GM12878 (cell line): ENCODE measurements at regions not wholly inside any gene's neighbourhood (a gene's known extent, or its start where the extent isn't known, plus 50 kb on each side); places are given as distances from the start of the nearest gene placed in this dataset.

ENCODE experiments used
- ATAC-seq: fragments of 200-7000 bp; cut with Tn5 transposase; 3 replicates; pipeline ENCODE4 v1.9.1; 2020; ENCODE audit warnings: mild to moderate bottlenecking, moderate library complexity
- BruUV-seq: library from RNA; stranded (reverse); fragments of 400-500 nt; replicated peaks from 2 replicates; lab custom pipeline; 2021; lab: Mats Ljungman, UMichigan
- CTCF ChIA-PET: fragments of 300-600 bp; sonication (Branson Sonifier 250); formaldehyde crosslinking; extraction: SDS; loops from one replicate; lab custom pipeline; 2021; ENCODE audit warnings: inconsistent platforms; lab: Yijun Ruan, JAX
- POLR2A ChIA-PET: fragments of 350-600 bp; formaldehyde crosslinking; extraction: SDS; loops from one replicate; lab custom pipeline; 2021; ENCODE audit warnings: inconsistent platforms; lab: Charles Lee
- RAD21 ChIA-PET: fragments of 300-600 bp; sonication (Branson Sonifier 250); formaldehyde crosslinking; loops from one replicate; lab custom pipeline; 2023; ENCODE audit warnings: antibody characterized with exemption; ENCODE audit not compliant: unreplicated experiment; lab: Charles Lee
- SMC1A ChIA-PET: fragments of 300-600 bp; sonication (Branson Sonifier 250); formaldehyde crosslinking; loops from one replicate; lab custom pipeline; 2023; ENCODE audit not compliant: unreplicated experiment, uncharacterized antibody; lab: Charles Lee
- DNase-seq: peaks from one replicate; pipeline ENCODE4 v3.0.0-alpha.2; 2011; ENCODE audit warnings: low read depth, low spot score
- FAIRE-seq: peaks from 3 replicates; lab custom pipeline; 2011; peaks lifted over from hg19 to GRCh38; lab: Jason Lieb, UNC
- H2AFZ ChIP-seq: 2 replicates; pipeline ENCODE4 v1.6.0; 2011; ENCODE audit warnings: low read depth, low read length, control low read depth; ENCODE audit not compliant: control insufficient read depth
- H3K27ac ChIP-seq: 2 replicates; pipeline ENCODE4 v1.5.1; 2011; ENCODE audit warnings: control low read depth; ENCODE audit not compliant: control insufficient read depth, insufficient read depth
- H3K27me3 ChIP-seq, 2 experiments: replicated peaks in 1 of 2; 2 replicates each; pipeline versions ENCODE4 v1.6.0 to v1.6.1; 2011; ENCODE audit warnings: low read length in 1 of 2; ENCODE audit not compliant: control insufficient read depth in 2 of 2, insufficient read depth in 2 of 2
- H3K36me3 ChIP-seq, 2 experiments: 2 replicates each; pipeline ENCODE4 v1.5.1; 2011; ENCODE audit warnings: low read length in 1 of 2; ENCODE audit not compliant: control insufficient read depth in 2 of 2, insufficient read depth in 2 of 2
- H3K4me1 ChIP-seq: 2 replicates; pipeline ENCODE4 v1.6.1; 2011; ENCODE audit warnings: mild to moderate bottlenecking, low read length, moderate library complexity, mixed read lengths; ENCODE audit not compliant: control insufficient read depth, insufficient read depth
- H3K4me2 ChIP-seq: 2 replicates; pipeline ENCODE4 v1.6.0; 2011; ENCODE audit warnings: control low read depth; ENCODE audit not compliant: control insufficient read depth, insufficient read depth
- H3K4me3 ChIP-seq: fragments of 200-600 bp; sonication (generic); 2 replicates; pipeline ENCODE4 v1.5.1; 2016
- H3K79me2 ChIP-seq: 2 replicates; pipeline ENCODE4 v1.6.0; 2011; ENCODE audit warnings: low read length; ENCODE audit not compliant: control insufficient read depth, insufficient read depth
- H3K9ac ChIP-seq: 2 replicates; pipeline ENCODE4 v1.8.0; 2011; ENCODE audit warnings: low read length, control low read depth, mixed read lengths; ENCODE audit not compliant: control insufficient read depth, insufficient read depth
- H3K9me3 ChIP-seq: replicated peaks from 3 replicates; pipeline ENCODE4 v1.5.1; 2011; ENCODE audit warnings: mild to moderate bottlenecking, low read length; ENCODE audit not compliant: control insufficient read depth, insufficient read depth
- H4K20me1 ChIP-seq: 2 replicates; pipeline ENCODE4 v1.6.0; 2011; ENCODE audit not compliant: control insufficient read depth, insufficient read depth
- ATF7 ChIP-seq: fragments of 450-650 bp; IDR thresholded peaks from 2 replicates; pipeline ENCODE4 v1.6.1; 2016; ENCODE audit warnings: low read depth, mild to moderate bottlenecking
- BACH1 ChIP-seq: fragments of 450-650 bp; IDR thresholded peaks from 2 replicates; pipeline ENCODE4 v1.6.1; 2017; ENCODE audit warnings: mild to moderate bottlenecking, borderline replicate concordance
- CEBPB ChIP-seq, 2 experiments: fragments of 150-350 bp in 1 of 2; IDR thresholded peaks; 2 replicates each; pipeline ENCODE4 v1.6.1; 2012 to 2014; ENCODE audit warnings: low read depth in 2 of 2, low read length in 2 of 2, borderline replicate concordance in 1 of 2, inconsistent platforms in 1 of 2
- CHD4 ChIP-seq: fragments of 200-600 bp; sonication (generic); IDR thresholded peaks from 2 replicates; pipeline ENCODE4 v1.6.1; 2016; ENCODE audit warnings: mild to moderate bottlenecking
- DPF2 ChIP-seq: fragments of 450-650 bp; IDR thresholded peaks from 2 replicates; pipeline ENCODE4 v1.6.1; 2017; ENCODE audit warnings: mild to moderate bottlenecking
- EP300 ChIP-seq, 2 experiments: fragments of 150-350 bp in 1 of 2; IDR thresholded peaks; 2 replicates each; pipeline ENCODE4 v1.6.1; 2011 to 2012; ENCODE audit warnings: low read depth in 2 of 2, low read length in 2 of 2, borderline replicate concordance in 1 of 2, improper control_type of control experiment in 1 of 2, inconsistent platforms in 1 of 2; ENCODE audit not compliant: control insufficient read depth in 1 of 2
- ESRRA ChIP-seq: IDR thresholded peaks from 2 replicates; pipeline ENCODE4 v1.6.1; 2012; ENCODE audit warnings: mild to moderate bottlenecking, low read length, improper control_type of control experiment
- EZH2 ChIP-seq: IDR thresholded peaks from 2 replicates; pipeline ENCODE4 v1.6.1; 2012; ENCODE audit warnings: low read depth, mild to moderate bottlenecking, control low read depth, inconsistent platforms, low read length, borderline replicate concordance; ENCODE audit not compliant: control insufficient read depth
- HDAC6 ChIP-seq: fragments of 200-600 bp; sonication (generic); IDR thresholded peaks from one replicate; pipeline ENCODE4 v1.8.0; 2017; ENCODE audit warnings: antibody characterized with exemption; ENCODE audit not compliant: unreplicated experiment
- HDGF ChIP-seq: fragments of 450-650 bp; IDR thresholded peaks from 2 replicates; pipeline ENCODE4 v1.6.1; 2016; ENCODE audit warnings: antibody characterized with exemption
- IRF4 ChIP-seq: IDR thresholded peaks from 2 replicates; pipeline ENCODE4 v1.6.1; 2011; ENCODE audit warnings: low read depth, low read length
- KDM1A ChIP-seq: fragments of 200-600 bp; sonication (generic); IDR thresholded peaks from 2 replicates; pipeline ENCODE4 v1.6.1; 2016; ENCODE audit warnings: borderline replicate concordance
- PAX5 ChIP-seq: IDR thresholded peaks from 2 replicates; pipeline ENCODE4 v1.6.1; 2011; ENCODE audit warnings: low read depth, low read length, borderline replicate concordance
- PML ChIP-seq: IDR thresholded peaks from 2 replicates; pipeline ENCODE4 v1.6.1; 2012; ENCODE audit warnings: low read length, inconsistent platforms
- SMARCA5 ChIP-seq: fragments of 450-650 bp; IDR thresholded peaks from 2 replicates; pipeline ENCODE4 v1.6.1; 2017; ENCODE audit warnings: mild to moderate bottlenecking
- WGBS: methylation state at CpG from one replicate; pipeline ENCODE4 v1.1.6; 2016; ENCODE audit warnings: low lambda C conversion rate; ENCODE audit not compliant: insufficient replicate concordance, insufficient coverage; ENCODE audit errors: missing lambda C conversion rate; 5-methylcytosine and 5-hydroxymethylcytosine counted together
- in situ Hi-C: fragments of 300-500 bp; cut with MboI; formaldehyde crosslinking; loops from 9 replicates; pipeline ENCODE4 v1.14.3; 2018; ENCODE audit warnings: mixed read lengths
- intact Hi-C: fragments of 100-400 bp; cut with micrococcal nuclease; formaldehyde crosslinking; loops from one replicate; pipeline ENCODE4 v1.14.2; 2022; ENCODE audit not compliant: unreplicated experiment
- TF ChIP-seq, protein P1 (sequence below): fragments of 150-350 bp; IDR thresholded peaks from 2 replicates; pipeline ENCODE4 v1.6.1; 2014; ENCODE audit warnings: mild to moderate bottlenecking, low read depth, low read length
- TF ChIP-seq, protein P2 (sequence below): IDR thresholded peaks from 2 replicates; pipeline ENCODE4 v1.6.1; 2011; ENCODE audit warnings: low read depth, low read length, improper control_type of control experiment, borderline replicate concordance

DNA sequence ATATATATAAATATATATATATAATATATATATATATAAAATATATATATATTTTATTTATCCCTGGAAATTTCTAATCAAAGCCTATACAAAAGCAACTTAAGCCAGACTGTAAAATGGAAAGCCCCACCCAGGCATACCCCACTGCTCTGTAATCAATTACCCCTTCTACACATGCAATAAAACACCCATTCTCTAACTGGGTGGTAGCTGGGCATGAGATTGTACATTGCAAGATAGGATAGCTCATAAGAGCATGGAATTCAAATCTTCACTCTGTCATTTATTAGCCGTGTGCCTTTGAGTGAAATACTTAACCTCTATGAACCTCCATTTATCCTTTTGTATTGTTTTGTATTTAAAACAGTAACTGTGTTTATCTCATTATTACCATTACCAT lies 405.3 kb upstream of the SLC30A5 start:
- ATAC-seq (no peak), FAIRE-seq (no peak), DNase-seq (no peak)
- H3K27me3 ChIP-seq = no peaks in the 10 kb centered on the region; a peak in 2 of 4 replicates
- no peak overlapping the region for H3K4me2 ChIP-seq
- H4K20me1 ChIP-seq = no peaks in the 10 kb centered on the region
- no peak overlapping the region for H3K4me3 ChIP-seq
- no peak overlapping the region for H2AFZ ChIP-seq
- H3K9me3 ChIP-seq = no peaks in the 10 kb centered on the region; the same call in 2 of the 3 replicates
- 100% methylated on average over 1 of the region's 1 CpG for WGBS
- in situ Hi-C loops (no loop called here), intact Hi-C loops (no loop called here)
- ChIA-PET POLR2A (no interaction called here), SMC1A (interaction anchor here (0.6 kb wide), 1 partner anchor 401 kb away, joined by 3 read pairs; no protein-coding TSS in a partner anchor), RAD21 (no interaction called here), CTCF (no interaction called here)
- H3K36me3 ChIP-seq = no peaks in the 10 kb centered on the region
- H3K9ac ChIP-seq = no peak overlapping the region
- H3K79me2 ChIP-seq = no peaks in the 10 kb centered on the region
- TF ChIP-seq EP300 (IDR thresholded peaks at IDR 0.05; ENCODE audit: borderline replicate concordance in 1 of 2, control insufficient read depth in 1 of 2, low read depth in 2 of 2, low read length in 2 of 2) (no peak), HDGF (no peak), ATF7 (no peak), ESRRA (no peak)
- H3K4me1 ChIP-seq = no peaks in the 10 kb centered on the region
- BruUV-seq = no TSS peak
- H3K27ac ChIP-seq = no peak overlapping the region

DNA sequence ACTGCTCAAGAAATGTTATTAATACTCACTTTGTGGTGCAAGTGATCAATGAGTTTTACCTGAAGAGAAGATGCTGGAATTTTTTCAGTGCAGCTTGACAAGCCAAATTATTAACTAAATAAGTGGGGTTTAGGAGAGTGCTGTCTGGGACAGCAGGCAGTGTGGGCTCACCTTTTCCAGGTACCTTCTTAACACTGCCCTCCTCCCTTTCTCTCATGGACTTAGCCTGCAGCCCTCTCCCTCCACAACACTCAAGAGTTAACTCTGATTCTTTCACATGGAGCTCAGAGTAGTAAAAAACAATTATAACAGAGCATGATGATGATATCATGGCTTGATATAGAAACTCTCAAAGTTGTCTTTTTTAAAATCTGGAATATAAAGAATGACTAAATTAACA lies 404.8 kb upstream of the SLC30A5 start:
- POLR2A ChIA-PET = no interaction called here
- Histone ChIP-seq H3K4me2 (no peak overlapping the region), H2AFZ (no peak overlapping the region), H3K9me3 (no peaks in the 10 kb centered on the region; the same call in 2 of the 3 replicates), H4K20me1 (no peaks in the 10 kb centered on the region), H3K36me3 (no peaks in the 10 kb centered on the region), H3K79me2 (no peaks in the 10 kb centered on the region), H3K27me3 (no peaks in the 10 kb centered on the region; a peak in 2 of 4 replicates), H3K4me1 (no peaks in the 10 kb centered on the region), H3K4me3 (no peak overlapping the region), H3K9ac (no peak overlapping the region), H3K27ac (no peak overlapping the region)
- SMC1A ChIA-PET = interaction anchor here (0.6 kb wide), 1 partner anchor 401 kb away, joined by 3 read pairs; no protein-coding TSS in a partner anchor
- RAD21 ChIA-PET = interaction anchor here (0.7 kb wide), 1 partner anchor 403 kb away, joined by 4 read pairs; no protein-coding TSS in a partner anchor
- no TSS peak for BruUV-seq
- intact Hi-C loops (no loop called here), in situ Hi-C loops (no loop called here)
- ATAC-seq = no peak
- CTCF ChIA-PET = no interaction called here
- DNase-seq = no peak
- no peak for FAIRE-seq
- TF ChIP-seq DPF2 = no peak
- TF ChIP-seq EZH2 = no peak
- TF ChIP-seq CEBPB (IDR thresholded peaks at IDR 0.05; ENCODE audit: borderline replicate concordance in 1 of 2, low read depth in 2 of 2, low read length in 2 of 2) = no peak
- TF ChIP-seq, protein P1, sequence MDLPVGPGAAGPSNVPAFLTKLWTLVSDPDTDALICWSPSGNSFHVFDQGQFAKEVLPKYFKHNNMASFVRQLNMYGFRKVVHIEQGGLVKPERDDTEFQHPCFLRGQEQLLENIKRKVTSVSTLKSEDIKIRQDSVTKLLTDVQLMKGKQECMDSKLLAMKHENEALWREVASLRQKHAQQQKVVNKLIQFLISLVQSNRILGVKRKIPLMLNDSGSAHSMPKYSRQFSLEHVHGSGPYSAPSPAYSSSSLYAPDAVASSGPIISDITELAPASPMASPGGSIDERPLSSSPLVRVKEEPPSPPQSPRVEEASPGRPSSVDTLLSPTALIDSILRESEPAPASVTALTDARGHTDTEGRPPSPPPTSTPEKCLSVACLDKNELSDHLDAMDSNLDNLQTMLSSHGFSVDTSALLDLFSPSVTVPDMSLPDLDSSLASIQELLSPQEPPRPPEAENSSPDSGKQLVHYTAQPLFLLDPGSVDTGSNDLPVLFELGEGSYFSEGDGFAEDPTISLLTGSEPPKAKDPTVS = no peak
- TF ChIP-seq IRF4 = no peak
- no peak for TF ChIP-seq KDM1A
- no peak for TF ChIP-seq HDAC6
- no peak for TF ChIP-seq BACH1
- TF ChIP-seq, protein P2, sequence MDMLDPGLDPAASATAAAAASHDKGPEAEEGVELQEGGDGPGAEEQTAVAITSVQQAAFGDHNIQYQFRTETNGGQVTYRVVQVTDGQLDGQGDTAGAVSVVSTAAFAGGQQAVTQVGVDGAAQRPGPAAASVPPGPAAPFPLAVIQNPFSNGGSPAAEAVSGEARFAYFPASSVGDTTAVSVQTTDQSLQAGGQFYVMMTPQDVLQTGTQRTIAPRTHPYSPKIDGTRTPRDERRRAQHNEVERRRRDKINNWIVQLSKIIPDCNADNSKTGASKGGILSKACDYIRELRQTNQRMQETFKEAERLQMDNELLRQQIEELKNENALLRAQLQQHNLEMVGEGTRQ = no peak
- no peak for TF ChIP-seq CHD4
- TF ChIP-seq PAX5 = no peak
- no peak for TF ChIP-seq PML
- no peak for TF ChIP-seq SMARCA5
